Tibial nerve (tissue), 4 donors: ENCODE measurements at regions not wholly inside any gene's neighbourhood (a gene's known extent, or its start where the extent isn't known, plus 50 kb on each side); places are given as distances from the start of the nearest gene placed in this dataset.

Experiments
- DNase-seq, 2 donors: peaks; one replicate each; pipeline ENCODE4 v3.0.0-alpha.2; 2019; ENCODE audit warnings: low spot score in 2 of 2
- H3K27ac ChIP-seq, 4 donors: fragments of 200-600 bp; sonication (generic) in 3 of 4; one replicate each; pipeline ENCODE4 v1.5.1; 2017 to 2019; ENCODE audit warnings: mild to moderate bottlenecking in 1 of 4
- H3K27me3 ChIP-seq, 2 donors: fragments of 200-600 bp; sonication (generic) in 1 of 2; one replicate each; pipeline versions ENCODE4 v1.5.1 to v1.6.0; 2017 to 2019
- H3K36me3 ChIP-seq, 3 donors: fragments of 200-600 bp; sonication (generic); one replicate each; pipeline ENCODE4 v1.5.1; 2018 to 2019
- H3K4me1 ChIP-seq, 4 donors: fragments of 200-600 bp; sonication (generic) in 3 of 4; one replicate each; pipeline ENCODE4 v1.5.1; 2017 to 2019
- H3K4me3 ChIP-seq, 4 donors: fragments of 200-600 bp; sonication (generic) in 3 of 4; one replicate each; pipeline ENCODE4 v1.5.1; 2017 to 2019; ENCODE audit warnings: mild to moderate bottlenecking in 1 of 4, moderate library complexity in 1 of 4
- H3K9me3 ChIP-seq, 4 donors: fragments of 200-600 bp; sonication (generic) in 3 of 4; one replicate each; pipeline ENCODE4 v1.5.1; 2017 to 2019
- EP300 ChIP-seq, 2 donors: sonication (generic); formaldehyde crosslinking; IDR thresholded peaks; one replicate each; pipeline ENCODE4 v1.6.1; 2017; ENCODE audit warnings: antibody characterized with exemption in 2 of 2, mild to moderate bottlenecking in 1 of 2
- POLR2A ChIP-seq, 2 donors: fragments of 450-650 bp; IDR thresholded peaks; one replicate each; pipeline ENCODE4 v1.6.1; 2017; ENCODE audit warnings: antibody characterized with exemption in 2 of 2, mild to moderate bottlenecking in 2 of 2, moderate library complexity in 2 of 2
- WGBS, 2 donors: methylation state at CpG; one replicate each; pipeline ENCODE4 v1.1.5; 2018; 5-methylcytosine and 5-hydroxymethylcytosine counted together
- TF ChIP-seq, protein P1 (sequence below), 5 experiments: fragments of 200-600 bp in 3 of 5; fragments of 450-650 bp in 2 of 5; sonication (generic) in 3 of 5; IDR thresholded peaks; one replicate each; pipeline ENCODE4 v1.5.1; 2016 to 2019; ENCODE audit warnings: antibody characterized with exemption in 5 of 5, mild to moderate bottlenecking in 3 of 5, moderate library complexity in 2 of 5

DNA sequence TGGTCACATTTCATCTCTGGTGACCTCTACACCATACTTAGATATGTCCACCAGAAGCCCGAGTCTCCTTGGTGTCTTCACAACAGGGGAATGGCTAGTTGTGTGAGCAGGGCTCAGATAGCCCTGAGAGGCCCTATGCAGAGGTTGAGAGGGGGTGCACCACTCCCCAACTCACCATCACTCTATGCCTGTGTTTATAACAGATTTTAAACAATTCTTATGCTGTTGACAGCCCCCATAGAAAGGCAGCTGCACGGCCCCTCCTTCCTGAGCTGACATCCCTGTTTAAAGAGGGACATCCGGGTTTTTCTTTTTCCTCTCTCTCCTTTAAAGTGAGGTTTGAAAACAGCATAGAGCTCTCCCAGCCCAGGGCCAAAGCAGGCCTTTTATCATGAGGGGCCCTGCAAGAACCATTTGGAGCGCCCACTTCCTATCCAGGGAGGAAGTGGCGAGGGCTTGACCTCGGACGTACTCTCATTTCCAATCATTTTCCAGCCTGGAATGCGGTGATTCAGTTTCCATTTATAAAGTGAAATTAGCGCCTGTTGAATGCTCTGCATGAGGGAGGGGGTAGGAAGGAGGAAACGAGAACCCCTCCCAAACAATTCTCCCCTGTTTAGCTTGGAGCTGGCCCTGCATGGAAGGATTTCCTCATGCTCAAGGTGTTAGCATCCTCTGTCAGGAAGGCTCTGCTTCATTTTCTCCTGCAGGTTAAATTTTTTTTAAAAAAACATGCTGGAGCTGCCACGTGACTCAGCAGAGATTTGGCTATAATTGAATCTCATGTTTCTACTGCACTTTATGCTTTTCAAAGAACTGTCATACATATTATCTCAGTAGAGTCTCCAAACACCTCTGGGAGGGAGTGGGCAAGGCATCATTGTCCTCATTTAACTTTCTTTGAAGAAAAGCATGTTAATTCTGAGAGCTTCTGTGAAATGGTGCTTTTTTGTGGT is 117.5 kb downstream of the DDX1 start:
- whole genome bisulfite sequencing, 2 donors: 46 to 54% methylated on average over 11 of the region's 11 CpGs
- no peak for TF ChIP-seq POLR2A (IDR thresholded peaks at IDR 0.05)
- TF ChIP-seq EP300 (IDR thresholded peaks at IDR 0.05): peak in 1 of 2 donors; percentile 9
- TF ChIP-seq, protein P1, sequence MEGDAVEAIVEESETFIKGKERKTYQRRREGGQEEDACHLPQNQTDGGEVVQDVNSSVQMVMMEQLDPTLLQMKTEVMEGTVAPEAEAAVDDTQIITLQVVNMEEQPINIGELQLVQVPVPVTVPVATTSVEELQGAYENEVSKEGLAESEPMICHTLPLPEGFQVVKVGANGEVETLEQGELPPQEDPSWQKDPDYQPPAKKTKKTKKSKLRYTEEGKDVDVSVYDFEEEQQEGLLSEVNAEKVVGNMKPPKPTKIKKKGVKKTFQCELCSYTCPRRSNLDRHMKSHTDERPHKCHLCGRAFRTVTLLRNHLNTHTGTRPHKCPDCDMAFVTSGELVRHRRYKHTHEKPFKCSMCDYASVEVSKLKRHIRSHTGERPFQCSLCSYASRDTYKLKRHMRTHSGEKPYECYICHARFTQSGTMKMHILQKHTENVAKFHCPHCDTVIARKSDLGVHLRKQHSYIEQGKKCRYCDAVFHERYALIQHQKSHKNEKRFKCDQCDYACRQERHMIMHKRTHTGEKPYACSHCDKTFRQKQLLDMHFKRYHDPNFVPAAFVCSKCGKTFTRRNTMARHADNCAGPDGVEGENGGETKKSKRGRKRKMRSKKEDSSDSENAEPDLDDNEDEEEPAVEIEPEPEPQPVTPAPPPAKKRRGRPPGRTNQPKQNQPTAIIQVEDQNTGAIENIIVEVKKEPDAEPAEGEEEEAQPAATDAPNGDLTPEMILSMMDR (IDR thresholded peaks at IDR 0.05): no peak
- no peak for DNase-seq
- Histone ChIP-seq H3K9me3 (no peaks in the 10 kb centered on the region), H3K36me3 (no peaks in the 10 kb centered on the region), H3K27ac (no peak overlapping the region), H3K27me3 (no peaks in the 10 kb centered on the region), H3K4me3 (no peak overlapping the region), H3K4me1 (peaks cover 0 to 11% (median 0%) of the 10 kb centered on the region in 4 donors)

DNA sequence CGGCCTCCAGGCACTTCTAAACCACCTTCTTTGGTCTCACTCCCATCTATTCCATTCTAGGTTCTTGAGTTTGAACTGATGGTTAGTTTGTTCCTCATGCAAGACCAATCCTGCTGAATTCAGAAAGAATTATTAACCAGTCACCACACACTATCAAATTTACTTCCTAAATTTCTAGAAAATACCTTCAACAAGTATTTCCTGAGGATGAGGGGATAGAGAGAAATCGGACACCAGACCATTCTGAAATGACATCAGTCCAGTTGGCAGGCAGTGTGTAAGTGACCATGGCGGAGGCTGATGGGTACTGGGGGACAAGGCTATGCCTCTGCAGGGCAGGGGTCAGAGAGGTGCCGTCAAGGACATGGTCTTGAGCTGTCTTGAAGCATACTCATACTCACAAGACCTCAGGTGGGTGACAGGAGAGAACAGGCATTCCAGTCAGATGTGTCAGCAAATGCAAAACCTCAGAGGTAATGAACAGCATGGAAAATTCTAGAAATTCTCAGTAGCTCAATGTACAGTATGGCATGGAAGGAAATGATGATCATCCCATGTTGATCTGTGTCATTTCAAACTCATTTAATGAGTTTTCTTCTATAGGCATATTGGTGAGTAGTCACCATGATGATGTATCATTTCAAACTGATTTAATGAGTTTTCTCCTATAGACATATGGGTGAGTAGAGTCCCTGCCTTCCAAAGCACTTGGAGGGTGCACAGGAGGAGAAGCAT is 119.6 kb downstream of the DDX1 start:
- H3K36me3 ChIP-seq: no peaks in the 10 kb centered on the region
- no peak for DNase-seq
- H3K4me1 ChIP-seq: no peaks in the 10 kb centered on the region
- H3K27me3 ChIP-seq: no peaks in the 10 kb centered on the region
- no peak overlapping the region for H3K4me3 ChIP-seq
- 96 to 98% methylated on average over 4 of the region's 4 CpGs for WGBS, 2 donors
- TF ChIP-seq EP300 (IDR thresholded peaks at IDR 0.05) (no peak), POLR2A (IDR thresholded peaks at IDR 0.05) (no peak)
- TF ChIP-seq, protein P1 (IDR thresholded peaks at IDR 0.05): no peak
- no peaks in the 10 kb centered on the region for H3K9me3 ChIP-seq
- no peak overlapping the region for H3K27ac ChIP-seq

DNA sequence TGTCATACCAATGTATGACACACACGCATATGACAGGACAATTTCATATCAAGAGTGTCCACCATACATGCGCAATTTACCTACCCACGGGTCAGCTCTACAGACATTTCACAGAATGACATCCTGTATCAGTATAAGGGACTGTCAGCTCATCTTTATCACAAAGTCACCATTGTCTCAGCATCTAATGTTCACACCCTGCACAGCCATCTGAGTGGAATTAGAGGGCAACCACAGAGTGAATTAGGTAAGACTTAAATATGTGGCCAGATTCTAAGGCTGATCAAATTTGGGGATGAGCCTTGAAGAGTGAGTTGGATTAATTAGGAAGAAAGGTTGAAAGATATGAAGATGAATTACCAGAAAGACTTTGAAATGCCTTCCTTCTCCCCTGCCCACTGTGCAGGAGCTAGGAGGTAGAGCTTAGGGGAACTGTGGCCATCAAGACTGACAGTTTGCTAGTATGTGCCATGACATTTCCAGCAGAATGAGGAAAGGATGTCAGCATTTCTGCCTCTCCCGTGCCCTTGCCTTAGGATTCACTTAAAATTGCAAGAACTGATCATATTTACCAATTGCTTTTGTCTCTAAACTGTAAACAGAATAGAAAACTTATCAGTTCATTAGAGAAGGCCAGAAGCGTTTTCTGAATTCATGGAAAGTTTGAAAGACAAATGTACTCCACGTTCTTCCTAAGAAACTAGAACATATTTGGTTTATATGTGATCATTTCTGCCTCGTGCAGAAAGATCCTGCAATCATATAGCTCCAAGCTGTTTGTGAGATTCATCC is 121.1 kb downstream of the DDX1 start:
- Histone ChIP-seq H3K9me3 (no peaks in the 10 kb centered on the region), H3K4me1 (no peaks in the 10 kb centered on the region), H3K4me3 (no peak overlapping the region), H3K27me3 (no peaks in the 10 kb centered on the region), H3K27ac (no peak overlapping the region), H3K36me3 (no peaks in the 10 kb centered on the region)
- DNase-seq: no peak
- 82 to 85% methylated on average over 7 of the region's 7 CpGs for WGBS, 2 donors
- TF ChIP-seq POLR2A (IDR thresholded peaks at IDR 0.05) (no peak), EP300 (IDR thresholded peaks at IDR 0.05) (no peak)
- TF ChIP-seq, protein P1 (IDR thresholded peaks at IDR 0.05): no peak

DNA sequence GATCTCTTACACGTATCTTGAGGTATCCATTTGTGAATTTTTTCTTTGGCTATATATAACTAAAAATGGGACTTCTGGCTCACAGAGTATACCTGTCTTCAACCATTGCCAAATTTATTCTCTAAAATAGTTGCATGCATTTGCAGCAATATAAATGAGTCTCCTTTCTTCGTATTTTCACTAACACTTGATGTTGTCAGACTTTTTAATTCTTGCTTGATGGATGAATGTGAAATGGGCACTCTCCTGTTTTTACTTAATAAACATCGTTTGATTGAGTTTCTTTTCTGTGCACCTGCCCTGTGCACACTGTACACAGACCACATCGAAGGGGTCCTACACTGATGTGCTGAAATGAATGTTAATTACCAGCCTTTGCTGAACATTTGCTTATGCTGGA is 121.8 kb downstream of the DDX1 start:
- no peaks in the 10 kb centered on the region for H3K4me1 ChIP-seq
- no peaks in the 10 kb centered on the region for H3K36me3 ChIP-seq
- TF ChIP-seq EP300 (IDR thresholded peaks at IDR 0.05) (no peak), POLR2A (IDR thresholded peaks at IDR 0.05) (no peak)
- TF ChIP-seq, protein P1 (IDR thresholded peaks at IDR 0.05): no peak
- 91 to 93% methylated on average over 4 of the region's 4 CpGs for whole genome bisulfite sequencing, 2 donors
- H3K27ac ChIP-seq: no peak overlapping the region
- no peak overlapping the region for H3K4me3 ChIP-seq
- H3K9me3 ChIP-seq: no peaks in the 10 kb centered on the region
- H3K27me3 ChIP-seq: no peaks in the 10 kb centered on the region
- no peak for DNase-seq
